22Rv1 (cell line): ENCODE measurements at regions not wholly inside any gene's neighbourhood (a gene's known extent, or its start where the extent isn't known, plus 50 kb on each side); places are given as distances from the start of the nearest gene placed in this dataset.

Experiments used
- H3K27ac ChIP-seq: fragments of 450-650 bp; 2 replicates; pipeline ENCODE4 v1.5.1; 2017
- ZFX ChIP-seq: fragments of 450-650 bp; IDR thresholded peaks from 2 replicates; pipeline ENCODE4 v1.6.1; 2017; ENCODE audit warnings: antibody characterized with exemption, borderline replicate concordance
- TF ChIP-seq, protein P1 (sequence below): fragments of 450-650 bp; IDR thresholded peaks from 2 replicates; pipeline ENCODE4 v1.5.1; 2017; ENCODE audit warnings: mild to moderate bottlenecking

DNA sequence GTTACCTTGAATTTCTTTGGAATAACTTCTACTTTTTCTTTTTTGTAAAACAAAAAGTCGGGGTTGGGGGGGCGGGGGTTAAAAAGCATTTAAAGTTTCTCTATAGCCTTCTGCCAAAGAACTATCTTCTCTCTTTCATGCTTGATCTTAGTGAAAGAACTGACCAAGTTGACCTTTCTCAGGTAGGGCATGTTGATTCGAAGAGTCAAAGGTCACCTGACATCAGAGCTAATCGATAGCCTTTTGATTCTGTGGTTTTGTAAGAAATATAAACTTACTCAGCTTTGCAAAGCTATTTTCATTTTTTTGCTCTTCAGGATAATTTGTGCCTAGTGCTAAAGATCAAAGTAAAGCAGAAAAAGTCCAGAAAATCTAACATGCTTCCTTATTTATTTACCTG is 181.5 kb downstream of the IRS2 start:
- TF ChIP-seq ZFX: no peak
- TF ChIP-seq, protein P1, sequence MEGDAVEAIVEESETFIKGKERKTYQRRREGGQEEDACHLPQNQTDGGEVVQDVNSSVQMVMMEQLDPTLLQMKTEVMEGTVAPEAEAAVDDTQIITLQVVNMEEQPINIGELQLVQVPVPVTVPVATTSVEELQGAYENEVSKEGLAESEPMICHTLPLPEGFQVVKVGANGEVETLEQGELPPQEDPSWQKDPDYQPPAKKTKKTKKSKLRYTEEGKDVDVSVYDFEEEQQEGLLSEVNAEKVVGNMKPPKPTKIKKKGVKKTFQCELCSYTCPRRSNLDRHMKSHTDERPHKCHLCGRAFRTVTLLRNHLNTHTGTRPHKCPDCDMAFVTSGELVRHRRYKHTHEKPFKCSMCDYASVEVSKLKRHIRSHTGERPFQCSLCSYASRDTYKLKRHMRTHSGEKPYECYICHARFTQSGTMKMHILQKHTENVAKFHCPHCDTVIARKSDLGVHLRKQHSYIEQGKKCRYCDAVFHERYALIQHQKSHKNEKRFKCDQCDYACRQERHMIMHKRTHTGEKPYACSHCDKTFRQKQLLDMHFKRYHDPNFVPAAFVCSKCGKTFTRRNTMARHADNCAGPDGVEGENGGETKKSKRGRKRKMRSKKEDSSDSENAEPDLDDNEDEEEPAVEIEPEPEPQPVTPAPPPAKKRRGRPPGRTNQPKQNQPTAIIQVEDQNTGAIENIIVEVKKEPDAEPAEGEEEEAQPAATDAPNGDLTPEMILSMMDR: no peak

DNA sequence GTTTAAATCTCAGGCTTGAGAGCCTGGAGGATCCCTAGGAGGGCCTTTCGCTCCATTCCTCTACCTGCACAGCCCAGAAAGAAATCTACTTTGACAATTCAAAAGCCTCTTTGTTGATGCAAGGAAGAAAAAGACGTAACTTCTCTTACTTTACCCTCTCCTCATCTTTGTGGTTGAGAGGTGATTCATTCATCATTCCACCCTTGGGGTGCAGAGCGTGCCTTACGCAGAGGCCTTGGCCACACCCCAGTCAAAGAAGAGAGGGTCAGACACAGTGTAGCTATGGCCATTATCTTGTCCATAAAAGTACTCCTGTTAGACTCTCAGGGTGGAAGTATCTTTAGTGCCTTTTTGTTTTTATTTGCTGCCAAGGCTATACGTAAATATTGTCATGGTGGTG is 184.0 kb downstream of the IRS2 start:
- no peak overlapping the region for H3K27ac ChIP-seq
- TF ChIP-seq ZFX: no peak

More for the DNA sequence above, 181.5 kb downstream of the IRS2 start:
- H3K27ac ChIP-seq: no peak overlapping the region

DNA sequence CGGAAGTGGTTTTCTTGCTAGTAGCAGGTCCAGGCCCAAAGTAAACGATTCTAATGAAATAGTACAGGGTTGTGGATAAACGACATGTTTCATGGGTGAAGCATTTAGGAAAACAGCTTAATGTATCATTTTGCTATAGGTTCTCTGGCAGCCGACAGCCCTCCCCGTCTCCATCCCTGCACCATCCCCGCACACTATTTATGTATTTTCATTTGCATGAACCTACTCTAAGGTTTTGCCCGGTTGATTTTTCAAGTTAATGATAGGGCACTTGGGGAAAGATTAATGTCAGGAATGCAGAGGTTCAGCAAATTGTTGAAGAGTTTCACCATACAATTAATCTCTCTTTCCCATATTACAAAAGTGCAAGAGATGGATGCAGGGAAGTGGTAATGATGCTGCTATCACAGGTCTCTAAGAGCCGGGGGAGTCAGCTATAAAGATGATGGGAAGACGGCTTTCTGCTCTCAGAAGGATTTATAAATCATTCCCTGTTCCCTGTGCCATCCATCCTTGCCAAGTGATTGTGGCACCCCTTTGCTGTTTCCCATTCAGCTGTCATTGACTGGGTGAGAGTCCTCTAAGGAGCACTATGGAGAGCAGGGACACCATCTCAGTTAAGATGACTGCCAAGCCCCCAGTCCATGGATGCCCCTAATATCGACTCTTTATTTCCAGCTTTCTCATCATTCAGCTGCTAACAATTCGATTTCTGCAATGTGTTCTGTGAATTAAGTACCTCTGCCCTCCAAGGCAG is 186.3 kb downstream of the IRS2 start:
- TF ChIP-seq ZFX: no peak
- TF ChIP-seq, protein P1: no peak
- no peak overlapping the region for H3K27ac ChIP-seq

DNA sequence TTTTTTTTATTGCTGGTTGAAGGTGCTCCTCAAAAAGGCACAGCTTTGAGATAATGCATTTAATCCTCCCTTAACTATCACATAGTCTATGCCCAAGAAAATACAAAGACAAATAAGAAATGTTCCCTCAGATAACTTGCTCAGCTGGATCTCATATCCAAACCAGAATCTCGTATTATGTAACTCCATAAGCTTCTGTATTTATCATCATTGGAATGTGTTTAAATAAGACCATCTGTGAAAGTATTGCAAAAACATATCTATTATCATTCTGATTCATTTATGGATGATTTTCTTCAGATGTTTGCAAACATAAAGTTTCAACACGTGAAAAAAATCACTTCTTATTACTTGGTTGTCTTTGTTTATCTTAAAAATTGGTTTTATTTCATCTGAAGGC is 190.9 kb downstream of the IRS2 start:
- TF ChIP-seq, protein P1: no peak
- TF ChIP-seq ZFX: no peak
- H3K27ac ChIP-seq: no peak overlapping the region

DNA sequence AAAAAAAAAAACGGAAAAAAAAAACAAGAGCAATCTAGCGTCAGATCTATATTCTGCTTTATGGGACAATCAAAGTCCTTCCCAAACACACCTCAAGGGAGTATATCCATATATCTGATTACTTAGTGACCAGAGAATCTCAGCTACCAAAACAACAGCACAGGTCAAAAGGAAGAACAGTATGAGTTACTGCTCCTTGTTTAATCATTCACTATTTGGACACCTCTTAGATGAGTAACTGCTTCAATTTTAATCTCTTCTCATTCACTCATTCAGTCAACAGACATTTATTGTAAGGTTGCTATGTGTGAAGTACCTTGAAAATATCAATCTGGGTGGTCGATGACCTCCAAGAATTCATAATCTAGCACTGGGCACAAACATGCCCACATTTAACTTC is 193.2 kb downstream of the IRS2 start:
- TF ChIP-seq, protein P1: no peak
- no peak overlapping the region for H3K27ac ChIP-seq

DNA sequence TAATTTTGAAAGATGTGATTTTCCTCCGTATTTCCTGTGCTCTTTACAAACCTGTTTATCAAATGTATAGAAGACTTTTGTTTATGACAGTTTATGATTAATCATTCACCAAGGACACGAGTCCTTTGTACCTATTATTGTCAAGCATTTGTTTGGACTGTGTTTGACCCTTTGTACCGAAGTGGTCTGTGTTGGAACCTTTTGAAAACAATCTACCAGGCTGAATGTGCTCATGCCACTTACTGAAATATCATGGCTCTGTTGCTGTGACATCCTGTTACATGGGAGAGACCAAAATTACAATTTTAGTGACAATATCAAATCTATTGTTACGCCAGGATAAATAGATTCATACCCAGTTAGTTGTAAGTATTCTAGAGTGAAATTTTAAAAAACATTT is 193.6 kb downstream of the IRS2 start:
- H3K27ac ChIP-seq: no peak overlapping the region
- TF ChIP-seq ZFX: no peak
- TF ChIP-seq, protein P1: no peak

DNA sequence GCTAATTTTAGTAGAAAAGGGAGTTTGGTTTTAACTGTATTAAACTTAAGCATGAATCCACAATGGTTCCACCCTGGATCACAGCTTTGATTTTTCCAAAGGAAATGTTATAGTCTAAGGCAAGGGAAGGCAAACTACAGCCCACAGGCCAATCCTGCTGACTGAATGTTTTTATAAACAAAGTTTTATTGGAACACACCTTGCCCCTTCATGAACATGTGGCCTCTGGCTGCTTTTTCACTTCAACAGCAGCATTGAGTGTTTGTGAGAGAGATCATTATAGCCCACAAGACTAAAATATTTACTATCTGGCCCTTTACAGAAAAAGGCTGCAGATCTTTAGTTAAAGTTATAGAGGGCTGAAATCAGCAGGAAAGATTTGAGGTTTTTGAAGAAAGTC is 198.7 kb downstream of the IRS2 start:
- H3K27ac ChIP-seq: peak overlapping the region; percentile 64
- TF ChIP-seq, protein P1: no peak
- no peak for TF ChIP-seq ZFX
